HCT116 (cell line): ENCODE measurements at regions not wholly inside any gene's neighbourhood (a gene's known extent, or its start where the extent isn't known, plus 50 kb on each side); places are given as distances from the start of the nearest gene placed in this dataset.

Experiments
- ATAC-seq: fragments of 200-7000 bp; cut with Tn5 transposase; 2 replicates; pipeline ENCODE4 v1.9.1; 2020; ENCODE audit warnings: mild to moderate bottlenecking, moderate library complexity
- BruUV-seq: library from RNA; stranded (reverse); fragments of 400-500 nt; replicated peaks from 2 replicates; lab custom pipeline; 2021; lab: Mats Ljungman, UMichigan
- CTCF ChIA-PET: fragments of 300-600 bp; sonication (Branson Sonifier 250); formaldehyde crosslinking; loops from one replicate; lab custom pipeline; 2021; ENCODE audit warnings: antibody characterized with exemption; lab: Charles Lee
- POLR2A ChIA-PET: fragments of 300-600, 350-600 bp; sonication (Branson Sonifier 250); formaldehyde crosslinking; loops from one replicate; lab custom pipeline; 2021; ENCODE audit warnings: antibody characterized with exemption; lab: Charles Lee
- RAD21 ChIA-PET, 2 experiments: fragments of 300-600 bp; sonication (Branson Sonifier 250); formaldehyde crosslinking; loops; one replicate each; lab custom pipeline; 2023; ENCODE audit warnings: low total read pairs in 2 of 2; ENCODE audit not compliant: uncharacterized antibody in 2 of 2, unreplicated experiment in 2 of 2, low non-redundant PET in 1 of 2; lab: Charles Lee
- DNase-seq: peaks from one replicate; pipeline ENCODE4 v3.0.0-alpha.2; 2010; ENCODE audit warnings: low read depth, low spot score
- H2AFZ ChIP-seq: fragments of 200-600 bp; shearing (Covaris generic), sonication (generic); 2 replicates; pipeline ENCODE4 v1.6.1; 2017; ENCODE audit warnings: low read depth, mixed run types, mixed read lengths, antibody characterized with exemption, low read length; ENCODE audit not compliant: poor library complexity, severe bottlenecking
- H3K27ac ChIP-seq: 2 replicates; pipeline ENCODE4 v1.5.1; 2012; ENCODE audit warnings: low read depth, low read length
- H3K27me3 ChIP-seq: fragments of 200-600 bp; sonication (generic); 2 replicates; pipeline ENCODE4 v1.6.1; 2016; ENCODE audit warnings: mixed run types, low read length, mixed read lengths; ENCODE audit not compliant: insufficient read depth
- H3K36me3 ChIP-seq, 2 experiments: fragments of 200-500 bp in 1 of 2; fragments of 200-600 bp in 1 of 2; sonication (Bioruptor generic) in 1 of 2; sonication (generic) in 1 of 2; 2 replicates each; pipeline versions ENCODE4 v1.5.1 to v1.6.1; 2014 to 2016; ENCODE audit warnings: low read length in 2 of 2, inconsistent platforms in 1 of 2, mixed read lengths in 1 of 2, mixed run types in 1 of 2; ENCODE audit not compliant: insufficient read depth in 2 of 2, control insufficient read depth in 1 of 2
- H3K4me1 ChIP-seq, 2 experiments: fragments of 200-600 bp in 1 of 2; sonication (generic) in 1 of 2; 2 replicates each; pipeline versions ENCODE4 v1.5.1 to v1.6.1; 2012 to 2017; ENCODE audit warnings: low read length in 2 of 2, inconsistent platforms in 1 of 2, mild to moderate bottlenecking in 1 of 2, mixed read lengths in 1 of 2, mixed run types in 1 of 2, moderate library complexity in 1 of 2; ENCODE audit not compliant: insufficient read depth in 2 of 2, control insufficient read depth in 1 of 2
- H3K4me2 ChIP-seq: fragments of 200-600 bp; sonication (generic); 2 replicates; pipeline ENCODE4 v1.6.1; 2017; ENCODE audit warnings: mixed run types, low read length, mixed read lengths
- H3K4me3 ChIP-seq, 2 experiments: fragments of 200-600 bp in 1 of 2; sonication (generic) in 1 of 2; replicated peaks in 1 of 2; 2 replicates each; pipeline ENCODE4 v1.5.1; 2011 to 2016; ENCODE audit warnings: low read length in 2 of 2, control low read depth in 1 of 2, low read depth in 1 of 2, mild to moderate bottlenecking in 1 of 2, mixed read lengths in 1 of 2, mixed run types in 1 of 2
- H3K79me2 ChIP-seq: fragments of 200-600 bp; sonication (generic); 2 replicates; pipeline ENCODE4 v1.6.1; 2017; ENCODE audit warnings: mild to moderate bottlenecking, mixed run types, low read length, moderate library complexity, mixed read lengths; ENCODE audit not compliant: insufficient read depth
- H3K9ac ChIP-seq: fragments of 200-600 bp; sonication (generic); 2 replicates; pipeline ENCODE4 v1.6.1; 2016; ENCODE audit warnings: low read length, mixed read lengths
- H3K9me2 ChIP-seq: fragments of 200-600 bp; sonication (generic), shearing (Covaris generic); 2 replicates; pipeline ENCODE4 v1.6.1; 2017; ENCODE audit warnings: mixed run types, mild to moderate bottlenecking, moderate library complexity; ENCODE audit not compliant: insufficient read depth
- H3K9me3 ChIP-seq, 2 experiments: fragments of 200-500 bp in 1 of 2; fragments of 200-600 bp in 1 of 2; sonication (Bioruptor generic) in 1 of 2; sonication (generic) in 1 of 2; 2 replicates each; pipeline ENCODE4 v1.6.1; 2014 to 2017; ENCODE audit warnings: low read length in 2 of 2, mixed read lengths in 2 of 2, inconsistent platforms in 1 of 2, low read depth in 1 of 2, mild to moderate bottlenecking in 1 of 2, mixed run types in 1 of 2, moderate library complexity in 1 of 2; ENCODE audit not compliant: control insufficient read depth in 1 of 2, insufficient read depth in 1 of 2
- H4K20me1 ChIP-seq: fragments of 200-600 bp; sonication (generic), shearing (Covaris generic); 2 replicates; pipeline ENCODE4 v1.6.1; 2017; ENCODE audit warnings: mixed run types, mild to moderate bottlenecking, moderate library complexity; ENCODE audit not compliant: insufficient read depth
- EGR1 ChIP-seq: IDR thresholded peaks from 2 replicates; pipeline ENCODE4 v1.6.1; 2012; ENCODE audit warnings: low read depth
- ELF1 ChIP-seq: IDR thresholded peaks from 2 replicates; pipeline ENCODE4 v1.6.1; 2012; ENCODE audit warnings: low read depth, borderline replicate concordance
- EZH2 ChIP-seq: fragments of 200-600 bp; sonication (generic); IDR thresholded peaks from 2 replicates; pipeline ENCODE4 v1.6.1; 2017; ENCODE audit warnings: antibody characterized with exemption, mixed run types
- FOSL1 ChIP-seq: IDR thresholded peaks from 2 replicates; pipeline ENCODE4 v1.6.1; 2012; ENCODE audit warnings: low read depth
- JUND ChIP-seq: IDR thresholded peaks from 2 replicates; pipeline ENCODE4 v1.6.1; 2012
- POLR2A ChIP-seq: IDR thresholded peaks from 2 replicates; pipeline ENCODE4 v1.7.0; 2011; ENCODE audit warnings: borderline replicate concordance; ENCODE audit not compliant: insufficient read depth, insufficient read length; ENCODE audit errors: extremely low read depth
- POLR2AphosphoS5 ChIP-seq: IDR thresholded peaks from 2 replicates; pipeline ENCODE4 v1.6.1; 2011; ENCODE audit warnings: mild to moderate bottlenecking, low read depth, low read length, moderate library complexity
- SIN3A ChIP-seq: IDR thresholded peaks from 2 replicates; pipeline ENCODE4 v1.6.1; 2012; ENCODE audit warnings: low read depth
- SRF ChIP-seq: IDR thresholded peaks from 2 replicates; pipeline ENCODE4 v1.6.1; 2012; ENCODE audit warnings: low read depth
- YY1 ChIP-seq: IDR thresholded peaks from 2 replicates; pipeline ENCODE4 v1.6.1; 2011; ENCODE audit warnings: low read length, low read depth, moderate library complexity, mild to moderate bottlenecking; ENCODE audit not compliant: insufficient replicate concordance; ENCODE audit errors: extremely low read depth
- ZFX ChIP-seq: fragments of 450-650 bp; IDR thresholded peaks from 2 replicates; pipeline ENCODE4 v1.6.1; 2017
- intact Hi-C: fragments of 100-400 bp; cut with micrococcal nuclease; formaldehyde crosslinking; loops from 2 replicates; pipeline ENCODE4 v1.10.0; 2022
- TF ChIP-seq, protein P1 (sequence below): IDR thresholded peaks from 2 replicates; pipeline ENCODE4 v1.6.1; 2011; ENCODE audit warnings: mild to moderate bottlenecking, low read length, moderate library complexity; ENCODE audit not compliant: insufficient replicate concordance; ENCODE audit errors: extremely low read depth
- TF ChIP-seq, protein P2 (sequence below): IDR thresholded peaks from 2 replicates; pipeline ENCODE4 v1.6.1; 2012
- TF ChIP-seq, protein P3 (sequence below): IDR thresholded peaks from 2 replicates; pipeline ENCODE4 v1.6.1; 2012
- TF ChIP-seq, protein P4 (sequence below): IDR thresholded peaks from 2 replicates; pipeline ENCODE4 v1.6.1; 2012; ENCODE audit warnings: low read depth

DNA sequence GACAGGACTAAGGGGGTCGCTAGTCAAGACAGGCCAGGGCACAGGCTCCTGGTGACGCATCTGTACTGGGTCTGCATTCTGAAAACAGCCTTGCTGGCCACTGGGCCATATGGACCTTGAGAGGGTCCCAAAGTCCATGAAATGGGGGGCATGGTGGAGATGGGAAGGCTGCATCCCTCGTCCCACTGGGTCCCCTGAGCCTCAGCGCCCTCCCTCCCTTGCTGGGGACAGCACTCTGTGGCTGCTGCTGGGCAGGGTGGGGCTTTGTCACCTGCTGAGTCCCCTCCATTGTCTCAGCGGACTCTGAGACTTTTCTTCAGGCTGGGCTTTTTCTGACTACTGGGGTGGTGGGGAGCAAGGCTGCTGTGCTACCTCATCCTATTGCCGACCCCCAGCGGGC is 205.2 kb downstream of the RHOU start:
- no TSS peak for BruUV-seq
- DNase-seq (no peak), ATAC-seq (no peak)
- Histone ChIP-seq H2AFZ (no peak overlapping the region), H3K79me2 (no peaks in the 10 kb centered on the region), H3K4me3 (no peak overlapping the region), H3K27me3 (no peaks in the 10 kb centered on the region), H4K20me1 (no peaks in the 10 kb centered on the region), H3K4me1 (peaks cover 0 to 7% of the 10 kb centered on the region in 2 experiments; a peak in 2 of 4 replicates), H3K9me2 (no peaks in the 10 kb centered on the region), H3K4me2 (no peak overlapping the region), H3K36me3 (no peaks in the 10 kb centered on the region), H3K9ac (no peak overlapping the region), H3K27ac (no peak overlapping the region), H3K9me3 (no peaks in the 10 kb centered on the region)
- RAD21 ChIA-PET = no interaction called here
- intact Hi-C loops = no loop called here
- POLR2A ChIA-PET = no interaction called here
- no peak for TF ChIP-seq EZH2
- no peak for TF ChIP-seq POLR2AphosphoS5
- TF ChIP-seq, protein P1, sequence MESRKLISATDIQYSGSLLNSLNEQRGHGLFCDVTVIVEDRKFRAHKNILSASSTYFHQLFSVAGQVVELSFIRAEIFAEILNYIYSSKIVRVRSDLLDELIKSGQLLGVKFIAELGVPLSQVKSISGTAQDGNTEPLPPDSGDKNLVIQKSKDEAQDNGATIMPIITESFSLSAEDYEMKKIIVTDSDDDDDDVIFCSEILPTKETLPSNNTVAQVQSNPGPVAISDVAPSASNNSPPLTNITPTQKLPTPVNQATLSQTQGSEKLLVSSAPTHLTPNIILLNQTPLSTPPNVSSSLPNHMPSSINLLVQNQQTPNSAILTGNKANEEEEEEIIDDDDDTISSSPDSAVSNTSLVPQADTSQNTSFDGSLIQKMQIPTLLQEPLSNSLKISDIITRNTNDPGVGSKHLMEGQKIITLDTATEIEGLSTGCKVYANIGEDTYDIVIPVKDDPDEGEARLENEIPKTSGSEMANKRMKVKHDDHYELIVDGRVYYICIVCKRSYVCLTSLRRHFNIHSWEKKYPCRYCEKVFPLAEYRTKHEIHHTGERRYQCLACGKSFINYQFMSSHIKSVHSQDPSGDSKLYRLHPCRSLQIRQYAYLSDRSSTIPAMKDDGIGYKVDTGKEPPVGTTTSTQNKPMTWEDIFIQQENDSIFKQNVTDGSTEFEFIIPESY = no peak
- TF ChIP-seq YY1 = no peak
- TF ChIP-seq SIN3A = no peak
- TF ChIP-seq, protein P2, sequence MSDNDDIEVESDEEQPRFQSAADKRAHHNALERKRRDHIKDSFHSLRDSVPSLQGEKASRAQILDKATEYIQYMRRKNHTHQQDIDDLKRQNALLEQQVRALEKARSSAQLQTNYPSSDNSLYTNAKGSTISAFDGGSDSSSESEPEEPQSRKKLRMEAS = no peak
- CTCF ChIA-PET = no interaction called here

- Histone ChIP-seq H3K4me3 (no peak overlapping the region), H4K20me1 (no peaks in the 10 kb centered on the region), H3K9me2 (no peaks in the 10 kb centered on the region), H2AFZ (no peak overlapping the region), H3K27ac (no peak overlapping the region), H3K27me3 (no peaks in the 10 kb centered on the region), H3K4me1 (peaks cover 0 to 7% of the 10 kb centered on the region in 2 experiments; a peak in 2 of 4 replicates), H3K9ac (no peak overlapping the region), H3K9me3 (no peaks in the 10 kb centered on the region), H3K4me2 (no peak overlapping the region), H3K79me2 (no peaks in the 10 kb centered on the region), H3K36me3 (no peaks in the 10 kb centered on the region)
- DNase-seq = no peak
- CTCF ChIA-PET = no interaction called here
- POLR2A ChIA-PET = no interaction called here
- RAD21 ChIA-PET = no interaction called here
- TF ChIP-seq JUND (no peak), EGR1 (no peak), SRF (no peak), POLR2A (no peak), ELF1 (no peak), ZFX (no peak), FOSL1 (no peak)
- TF ChIP-seq, protein P3, sequence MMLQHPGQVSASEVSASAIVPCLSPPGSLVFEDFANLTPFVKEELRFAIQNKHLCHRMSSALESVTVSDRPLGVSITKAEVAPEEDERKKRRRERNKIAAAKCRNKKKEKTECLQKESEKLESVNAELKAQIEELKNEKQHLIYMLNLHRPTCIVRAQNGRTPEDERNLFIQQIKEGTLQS = no peak
- TF ChIP-seq, protein P4, sequence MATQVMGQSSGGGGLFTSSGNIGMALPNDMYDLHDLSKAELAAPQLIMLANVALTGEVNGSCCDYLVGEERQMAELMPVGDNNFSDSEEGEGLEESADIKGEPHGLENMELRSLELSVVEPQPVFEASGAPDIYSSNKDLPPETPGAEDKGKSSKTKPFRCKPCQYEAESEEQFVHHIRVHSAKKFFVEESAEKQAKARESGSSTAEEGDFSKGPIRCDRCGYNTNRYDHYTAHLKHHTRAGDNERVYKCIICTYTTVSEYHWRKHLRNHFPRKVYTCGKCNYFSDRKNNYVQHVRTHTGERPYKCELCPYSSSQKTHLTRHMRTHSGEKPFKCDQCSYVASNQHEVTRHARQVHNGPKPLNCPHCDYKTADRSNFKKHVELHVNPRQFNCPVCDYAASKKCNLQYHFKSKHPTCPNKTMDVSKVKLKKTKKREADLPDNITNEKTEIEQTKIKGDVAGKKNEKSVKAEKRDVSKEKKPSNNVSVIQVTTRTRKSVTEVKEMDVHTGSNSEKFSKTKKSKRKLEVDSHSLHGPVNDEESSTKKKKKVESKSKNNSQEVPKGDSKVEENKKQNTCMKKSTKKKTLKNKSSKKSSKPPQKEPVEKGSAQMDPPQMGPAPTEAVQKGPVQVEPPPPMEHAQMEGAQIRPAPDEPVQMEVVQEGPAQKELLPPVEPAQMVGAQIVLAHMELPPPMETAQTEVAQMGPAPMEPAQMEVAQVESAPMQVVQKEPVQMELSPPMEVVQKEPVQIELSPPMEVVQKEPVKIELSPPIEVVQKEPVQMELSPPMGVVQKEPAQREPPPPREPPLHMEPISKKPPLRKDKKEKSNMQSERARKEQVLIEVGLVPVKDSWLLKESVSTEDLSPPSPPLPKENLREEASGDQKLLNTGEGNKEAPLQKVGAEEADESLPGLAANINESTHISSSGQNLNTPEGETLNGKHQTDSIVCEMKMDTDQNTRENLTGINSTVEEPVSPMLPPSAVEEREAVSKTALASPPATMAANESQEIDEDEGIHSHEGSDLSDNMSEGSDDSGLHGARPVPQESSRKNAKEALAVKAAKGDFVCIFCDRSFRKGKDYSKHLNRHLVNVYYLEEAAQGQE = no peak
- no TSS peak for BruUV-seq
- no peak for ATAC-seq
- intact Hi-C loops = no loop called here
These were observed 205.6 kb downstream of the RHOU start for GRCh38 chr1:228940926-228941325.
